HEK293 (cell line): ENCODE measurements at regions not wholly inside any gene's neighbourhood (a gene's known extent, or its start where the extent isn't known, plus 50 kb on each side); places are given as distances from the start of the nearest gene placed in this dataset.

Experiments
- CTCF ChIA-PET: fragments of 350-600 bp; formaldehyde crosslinking; extraction: SDS; loops from one replicate; lab custom pipeline; 2021; ENCODE audit warnings: antibody characterized with exemption; lab: Yijun Ruan, JAX
- POLR2A ChIA-PET: fragments of 300-600 bp; formaldehyde crosslinking; extraction: SDS; loops from one replicate; lab custom pipeline; 2020; ENCODE audit warnings: antibody characterized with exemption, inconsistent platforms; lab: Yijun Ruan, JAX
- H3K27ac ChIP-seq: fragments of 200-500 bp; sonication (Bioruptor generic); 2 replicates; pipeline ENCODE4 v1.5.1; 2014; ENCODE audit warnings: low read depth, low read length, control low read depth, inconsistent platforms; ENCODE audit errors: extremely low read depth
- H3K36me3 ChIP-seq, 2 experiments: fragments of 200-500 bp in 1 of 2; sonication (Bioruptor generic) in 1 of 2; 1 replicate in 1 of 2; 2 replicates in 1 of 2; pipeline ENCODE4 v1.5.1; 2014 to 2017; ENCODE audit warnings: inconsistent platforms in 2 of 2, low read length in 2 of 2; ENCODE audit not compliant: control insufficient read depth in 2 of 2, insufficient read depth in 1 of 2
- H3K4me1 ChIP-seq: fragments of 200-500 bp; sonication (Bioruptor generic); 2 replicates; pipeline ENCODE4 v1.5.1; 2014; ENCODE audit warnings: mild to moderate bottlenecking, low read length, inconsistent platforms; ENCODE audit not compliant: control insufficient read depth, insufficient read depth
- H3K4me3 ChIP-seq: 2 replicates; pipeline ENCODE4 v1.5.1; 2011; ENCODE audit warnings: low read depth, mild to moderate bottlenecking, control low read depth, low read length, moderate library complexity
- H3K9me3 ChIP-seq: fragments of 200-500 bp; sonication (Bioruptor generic); 2 replicates; pipeline ENCODE4 v1.5.1; 2014; ENCODE audit warnings: low read depth, low read length, inconsistent platforms; ENCODE audit not compliant: control insufficient read depth, insufficient read depth
- TRIM28 ChIP-seq: IDR thresholded peaks from 2 replicates; pipeline ENCODE4 v1.6.1; 2011; ENCODE audit warnings: low read length, control low read depth, borderline replicate concordance
- YY2 ChIP-seq: fragments of 450-650 bp; formaldehyde crosslinking; IDR thresholded peaks from 2 replicates; pipeline ENCODE4 v1.5.1; 2016; ENCODE audit warnings: missing biosample characterization, missing genetic modification characterization
- ZFHX2 ChIP-seq: fragments of 450-650 bp; formaldehyde crosslinking; conservative IDR thresholded peaks from 2 replicates; pipeline ENCODE4 v1.5.1; 2016; ENCODE audit warnings: missing biosample characterization, missing genetic modification characterization
- ZFP37 ChIP-seq: fragments of 450-650 bp; formaldehyde crosslinking; IDR thresholded peaks from 2 replicates; pipeline ENCODE4 v1.5.1; 2016; ENCODE audit warnings: missing biosample characterization, missing genetic modification characterization
- ZNF169 ChIP-seq: fragments of 450-650 bp; formaldehyde crosslinking; IDR thresholded peaks from 2 replicates; pipeline ENCODE4 v1.5.1; 2016; ENCODE audit warnings: missing biosample characterization, missing genetic modification characterization
- ZNF214 ChIP-seq: fragments of 450-650 bp; formaldehyde crosslinking; IDR thresholded peaks from 2 replicates; pipeline ENCODE4 v1.5.1; 2017; ENCODE audit warnings: missing biosample characterization, mild to moderate bottlenecking, missing genetic modification characterization, borderline replicate concordance
- ZNF354C ChIP-seq: fragments of 450-650 bp; formaldehyde crosslinking; IDR thresholded peaks from 2 replicates; pipeline ENCODE4 v1.5.1; 2016; ENCODE audit warnings: missing biosample characterization, missing genetic modification characterization, low read depth, borderline replicate concordance
- ZNF37A ChIP-seq: fragments of 450-650 bp; IDR thresholded peaks from 2 replicates; pipeline ENCODE4 v1.5.1; 2018; ENCODE audit warnings: missing biosample characterization, missing genetic modification characterization
- ZNF391 ChIP-seq: fragments of 450-650 bp; formaldehyde crosslinking; IDR thresholded peaks from 2 replicates; pipeline ENCODE4 v1.5.1; 2016; ENCODE audit warnings: low read depth, missing biosample characterization, missing genetic modification characterization, borderline replicate concordance
- ZNF394 ChIP-seq: fragments of 450-650 bp; formaldehyde crosslinking; IDR thresholded peaks from 2 replicates; pipeline ENCODE4 v1.5.1; 2016; ENCODE audit warnings: missing biosample characterization, missing genetic modification characterization, mild to moderate bottlenecking, moderate library complexity, borderline replicate concordance
- ZNF473 ChIP-seq: fragments of 450-650 bp; formaldehyde crosslinking; IDR thresholded peaks from 2 replicates; pipeline ENCODE4 v1.5.1; 2017; ENCODE audit warnings: missing biosample characterization, missing genetic modification characterization
- ZNF501 ChIP-seq: fragments of 450-650 bp; formaldehyde crosslinking; IDR thresholded peaks from 2 replicates; pipeline ENCODE4 v1.5.1; 2016; ENCODE audit warnings: missing biosample characterization, missing genetic modification characterization
- ZNF560 ChIP-seq: fragments of 450-650 bp; formaldehyde crosslinking; IDR thresholded peaks from 2 replicates; pipeline ENCODE4 v1.5.1; 2017; ENCODE audit warnings: missing biosample characterization, missing genetic modification characterization, borderline replicate concordance
- ZNF561 ChIP-seq: fragments of 450-650 bp; IDR thresholded peaks from 2 replicates; pipeline ENCODE4 v1.5.1; 2018; ENCODE audit warnings: missing biosample characterization, missing genetic modification characterization, borderline replicate concordance
- ZNF658 ChIP-seq: fragments of 450-650 bp; formaldehyde crosslinking; IDR thresholded peaks from 2 replicates; pipeline ENCODE4; 2016; ENCODE audit warnings: missing biosample characterization, missing genetic modification characterization
- ZSCAN16 ChIP-seq: fragments of 450-650 bp; formaldehyde crosslinking; IDR thresholded peaks from 2 replicates; pipeline ENCODE4 v1.5.1; 2016; ENCODE audit warnings: missing biosample characterization, missing genetic modification characterization
- ZSCAN30 ChIP-seq: fragments of 450-650 bp; IDR thresholded peaks from 2 replicates; pipeline ENCODE4 v1.5.1; 2018; ENCODE audit warnings: missing biosample characterization, mild to moderate bottlenecking, missing genetic modification characterization, moderate library complexity
- TF ChIP-seq, protein P1 (sequence below): fragments of 450-650 bp; formaldehyde crosslinking; IDR thresholded peaks from 2 replicates; pipeline ENCODE4 v1.5.1; 2016; ENCODE audit warnings: missing biosample characterization, missing genetic modification characterization, borderline replicate concordance
- TF ChIP-seq, protein P2 (sequence below): fragments of 450-650 bp; formaldehyde crosslinking; IDR thresholded peaks from 2 replicates; pipeline ENCODE4; 2016; ENCODE audit warnings: missing biosample characterization, missing genetic modification characterization
- TF ChIP-seq, protein P3 (sequence below): fragments of 450-650 bp; formaldehyde crosslinking; IDR thresholded peaks from 2 replicates; pipeline ENCODE4 v1.5.1; 2016; ENCODE audit warnings: missing biosample characterization, missing genetic modification characterization
- TF ChIP-seq, protein P4 (sequence below): fragments of 450-650 bp; formaldehyde crosslinking; IDR thresholded peaks from 2 replicates; pipeline ENCODE4 v1.5.1; 2016; ENCODE audit warnings: missing biosample characterization, missing genetic modification characterization
- TF ChIP-seq, protein P5 (sequence below): fragments of 450-650 bp; formaldehyde crosslinking; IDR thresholded peaks from 2 replicates; pipeline ENCODE4 v1.5.1; 2016; ENCODE audit warnings: missing biosample characterization, missing genetic modification characterization, borderline replicate concordance

DNA sequence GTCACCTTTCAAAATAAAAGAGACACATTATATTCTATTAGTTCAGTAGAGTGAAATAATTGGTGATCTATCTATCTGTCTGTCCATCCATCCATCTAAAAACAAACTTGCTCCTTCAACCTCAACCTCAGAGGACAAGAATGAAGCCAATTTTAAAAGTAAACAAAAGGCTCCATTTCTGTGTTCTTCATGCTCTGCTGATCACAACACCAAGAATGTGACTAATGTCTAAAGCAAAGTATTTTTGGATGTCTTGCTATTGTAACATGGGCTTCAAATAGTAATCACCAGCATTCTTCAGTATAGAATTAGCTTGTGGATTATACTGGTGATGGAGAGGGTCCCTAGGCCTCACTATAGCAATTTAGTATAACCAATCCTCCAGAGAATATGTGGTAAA is 1304.4 kb downstream of the MAT2B start:
- Histone ChIP-seq H3K36me3 (no peaks in the 10 kb centered on the region), H3K9me3 (no peaks in the 10 kb centered on the region), H3K4me3 (no peak overlapping the region), H3K4me1 (no peaks in the 10 kb centered on the region), H3K27ac (no peak overlapping the region)
- no peak for TF ChIP-seq ZNF561 (tag by site-specific recombination)
- ChIA-PET POLR2A (no interaction called here), CTCF (no interaction called here)

DNA sequence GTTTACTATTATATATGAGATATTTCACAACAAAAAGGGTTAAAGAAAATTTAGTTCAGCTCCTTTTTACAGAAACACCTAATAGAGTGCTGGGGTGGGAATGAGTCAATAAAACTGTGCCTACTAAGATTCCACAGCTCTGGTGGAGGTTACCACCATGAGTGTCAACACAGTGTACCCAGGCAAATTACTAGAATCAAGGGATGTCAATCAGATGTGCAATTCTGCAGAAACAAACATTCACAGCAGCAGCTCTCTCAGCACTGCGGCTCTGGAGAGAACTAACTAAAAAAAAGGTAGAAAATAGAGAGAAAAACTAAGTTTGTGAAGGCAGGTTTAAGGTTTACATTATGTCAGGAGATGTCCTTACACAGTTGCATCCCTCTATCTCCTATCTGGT is 1313.0 kb downstream of the MAT2B start:
- H3K27ac ChIP-seq: no peak overlapping the region
- H3K9me3 ChIP-seq: no peaks in the 10 kb centered on the region
- H3K4me3 ChIP-seq: no peak overlapping the region
- TF ChIP-seq ZNF501 (no peak), ZNF658 (no peak), ZNF560 (no peak), ZNF214 (tag by site-specific recombination) (no peak), ZNF37A (no peak), ZFP37 (tag by site-specific recombination) (no peak), TRIM28 (no peak), ZNF169 (no peak)
- TF ChIP-seq, protein P1, sequence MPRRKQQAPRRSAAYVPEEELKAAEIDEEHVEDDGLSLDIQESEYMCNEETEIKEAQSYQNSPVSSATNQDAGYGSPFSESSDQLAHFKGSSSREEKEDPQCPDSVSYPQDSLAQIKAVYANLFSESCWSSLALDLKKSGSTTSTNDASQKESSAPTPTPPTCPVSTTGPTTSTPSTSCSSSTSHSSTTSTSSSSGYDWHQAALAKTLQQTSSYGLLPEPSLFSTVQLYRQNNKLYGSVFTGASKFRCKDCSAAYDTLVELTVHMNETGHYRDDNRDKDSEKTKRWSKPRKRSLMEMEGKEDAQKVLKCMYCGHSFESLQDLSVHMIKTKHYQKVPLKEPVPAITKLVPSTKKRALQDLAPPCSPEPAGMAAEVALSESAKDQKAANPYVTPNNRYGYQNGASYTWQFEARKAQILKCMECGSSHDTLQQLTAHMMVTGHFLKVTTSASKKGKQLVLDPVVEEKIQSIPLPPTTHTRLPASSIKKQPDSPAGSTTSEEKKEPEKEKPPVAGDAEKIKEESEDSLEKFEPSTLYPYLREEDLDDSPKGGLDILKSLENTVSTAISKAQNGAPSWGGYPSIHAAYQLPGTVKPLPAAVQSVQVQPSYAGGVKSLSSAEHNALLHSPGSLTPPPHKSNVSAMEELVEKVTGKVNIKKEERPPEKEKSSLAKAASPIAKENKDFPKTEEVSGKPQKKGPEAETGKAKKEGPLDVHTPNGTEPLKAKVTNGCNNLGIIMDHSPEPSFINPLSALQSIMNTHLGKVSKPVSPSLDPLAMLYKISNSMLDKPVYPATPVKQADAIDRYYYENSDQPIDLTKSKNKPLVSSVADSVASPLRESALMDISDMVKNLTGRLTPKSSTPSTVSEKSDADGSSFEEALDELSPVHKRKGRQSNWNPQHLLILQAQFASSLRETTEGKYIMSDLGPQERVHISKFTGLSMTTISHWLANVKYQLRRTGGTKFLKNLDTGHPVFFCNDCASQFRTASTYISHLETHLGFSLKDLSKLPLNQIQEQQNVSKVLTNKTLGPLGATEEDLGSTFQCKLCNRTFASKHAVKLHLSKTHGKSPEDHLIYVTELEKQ (tag by site-specific recombination): no peak
- TF ChIP-seq, protein P2, sequence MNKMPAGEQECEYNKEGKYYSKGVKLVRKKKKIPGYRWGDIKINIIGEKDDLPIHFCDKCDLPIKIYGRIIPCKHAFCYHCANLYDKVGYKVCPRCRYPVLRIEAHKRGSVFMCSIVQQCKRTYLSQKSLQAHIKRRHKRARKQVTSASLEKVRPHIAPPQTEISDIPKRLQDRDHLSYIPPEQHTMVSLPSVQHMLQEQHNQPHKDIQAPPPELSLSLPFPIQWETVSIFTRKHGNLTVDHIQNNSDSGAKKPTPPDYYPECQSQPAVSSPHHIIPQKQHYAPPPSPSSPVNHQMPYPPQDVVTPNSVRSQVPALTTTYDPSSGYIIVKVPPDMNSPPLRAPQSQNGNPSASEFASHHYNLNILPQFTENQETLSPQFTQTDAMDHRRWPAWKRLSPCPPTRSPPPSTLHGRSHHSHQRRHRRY (tag by site-specific recombination): no peak
- H3K4me1 ChIP-seq: no peaks in the 10 kb centered on the region
- ChIA-PET CTCF (no interaction called here), POLR2A (no interaction called here)
- H3K36me3 ChIP-seq: no peaks in the 10 kb centered on the region

DNA sequence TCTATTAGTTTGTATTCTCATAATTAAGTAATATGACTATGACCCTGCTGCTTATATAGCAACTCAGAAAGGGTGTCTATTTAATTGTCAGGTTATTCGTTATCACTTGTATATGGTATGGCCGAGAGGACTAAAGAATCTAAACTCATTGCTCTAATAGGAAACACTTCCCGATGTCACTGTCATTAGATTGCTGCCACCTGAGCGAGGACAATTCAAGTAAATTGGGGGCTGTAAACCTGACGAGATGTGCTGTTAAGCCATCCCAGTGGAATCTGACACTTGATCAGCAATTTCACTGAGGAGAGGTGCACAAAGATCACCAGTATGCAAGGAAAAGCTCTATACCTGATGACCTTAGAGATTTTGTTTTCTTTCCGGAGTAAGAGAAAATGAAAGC is 1319.3 kb downstream of the MAT2B start:
- Histone ChIP-seq H3K36me3 (no peaks in the 10 kb centered on the region), H3K27ac (no peak overlapping the region), H3K4me1 (no peaks in the 10 kb centered on the region), H3K9me3 (no peaks in the 10 kb centered on the region), H3K4me3 (no peak overlapping the region)
- ChIA-PET CTCF (no interaction called here), POLR2A (no interaction called here)
- TF ChIP-seq ZNF354C (no peak), YY2 (tag by site-specific recombination) (no peak), ZNF394 (tag by site-specific recombination) (no peak), ZFHX2 (tag by site-specific recombination) (no peak), ZSCAN30 (tag by site-specific recombination) (no peak), ZNF391 (tag by site-specific recombination) (no peak), ZSCAN16 (tag by site-specific recombination) (no peak), ZNF214 (tag by site-specific recombination) (no peak), ZNF473 (tag by site-specific recombination) (no peak)
- TF ChIP-seq, protein P3, sequence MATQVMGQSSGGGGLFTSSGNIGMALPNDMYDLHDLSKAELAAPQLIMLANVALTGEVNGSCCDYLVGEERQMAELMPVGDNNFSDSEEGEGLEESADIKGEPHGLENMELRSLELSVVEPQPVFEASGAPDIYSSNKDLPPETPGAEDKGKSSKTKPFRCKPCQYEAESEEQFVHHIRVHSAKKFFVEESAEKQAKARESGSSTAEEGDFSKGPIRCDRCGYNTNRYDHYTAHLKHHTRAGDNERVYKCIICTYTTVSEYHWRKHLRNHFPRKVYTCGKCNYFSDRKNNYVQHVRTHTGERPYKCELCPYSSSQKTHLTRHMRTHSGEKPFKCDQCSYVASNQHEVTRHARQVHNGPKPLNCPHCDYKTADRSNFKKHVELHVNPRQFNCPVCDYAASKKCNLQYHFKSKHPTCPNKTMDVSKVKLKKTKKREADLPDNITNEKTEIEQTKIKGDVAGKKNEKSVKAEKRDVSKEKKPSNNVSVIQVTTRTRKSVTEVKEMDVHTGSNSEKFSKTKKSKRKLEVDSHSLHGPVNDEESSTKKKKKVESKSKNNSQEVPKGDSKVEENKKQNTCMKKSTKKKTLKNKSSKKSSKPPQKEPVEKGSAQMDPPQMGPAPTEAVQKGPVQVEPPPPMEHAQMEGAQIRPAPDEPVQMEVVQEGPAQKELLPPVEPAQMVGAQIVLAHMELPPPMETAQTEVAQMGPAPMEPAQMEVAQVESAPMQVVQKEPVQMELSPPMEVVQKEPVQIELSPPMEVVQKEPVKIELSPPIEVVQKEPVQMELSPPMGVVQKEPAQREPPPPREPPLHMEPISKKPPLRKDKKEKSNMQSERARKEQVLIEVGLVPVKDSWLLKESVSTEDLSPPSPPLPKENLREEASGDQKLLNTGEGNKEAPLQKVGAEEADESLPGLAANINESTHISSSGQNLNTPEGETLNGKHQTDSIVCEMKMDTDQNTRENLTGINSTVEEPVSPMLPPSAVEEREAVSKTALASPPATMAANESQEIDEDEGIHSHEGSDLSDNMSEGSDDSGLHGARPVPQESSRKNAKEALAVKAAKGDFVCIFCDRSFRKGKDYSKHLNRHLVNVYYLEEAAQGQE (tag by site-specific recombination): no peak
- TF ChIP-seq, protein P4, sequence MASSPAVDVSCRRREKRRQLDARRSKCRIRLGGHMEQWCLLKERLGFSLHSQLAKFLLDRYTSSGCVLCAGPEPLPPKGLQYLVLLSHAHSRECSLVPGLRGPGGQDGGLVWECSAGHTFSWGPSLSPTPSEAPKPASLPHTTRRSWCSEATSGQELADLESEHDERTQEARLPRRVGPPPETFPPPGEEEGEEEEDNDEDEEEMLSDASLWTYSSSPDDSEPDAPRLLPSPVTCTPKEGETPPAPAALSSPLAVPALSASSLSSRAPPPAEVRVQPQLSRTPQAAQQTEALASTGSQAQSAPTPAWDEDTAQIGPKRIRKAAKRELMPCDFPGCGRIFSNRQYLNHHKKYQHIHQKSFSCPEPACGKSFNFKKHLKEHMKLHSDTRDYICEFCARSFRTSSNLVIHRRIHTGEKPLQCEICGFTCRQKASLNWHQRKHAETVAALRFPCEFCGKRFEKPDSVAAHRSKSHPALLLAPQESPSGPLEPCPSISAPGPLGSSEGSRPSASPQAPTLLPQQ (tag by site-specific recombination): no peak
- TF ChIP-seq, protein P5, sequence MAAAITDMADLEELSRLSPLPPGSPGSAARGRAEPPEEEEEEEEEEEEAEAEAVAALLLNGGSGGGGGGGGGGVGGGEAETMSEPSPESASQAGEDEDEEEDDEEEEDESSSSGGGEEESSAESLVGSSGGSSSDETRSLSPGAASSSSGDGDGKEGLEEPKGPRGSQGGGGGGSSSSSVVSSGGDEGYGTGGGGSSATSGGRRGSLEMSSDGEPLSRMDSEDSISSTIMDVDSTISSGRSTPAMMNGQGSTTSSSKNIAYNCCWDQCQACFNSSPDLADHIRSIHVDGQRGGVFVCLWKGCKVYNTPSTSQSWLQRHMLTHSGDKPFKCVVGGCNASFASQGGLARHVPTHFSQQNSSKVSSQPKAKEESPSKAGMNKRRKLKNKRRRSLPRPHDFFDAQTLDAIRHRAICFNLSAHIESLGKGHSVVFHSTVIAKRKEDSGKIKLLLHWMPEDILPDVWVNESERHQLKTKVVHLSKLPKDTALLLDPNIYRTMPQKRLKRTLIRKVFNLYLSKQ (tag by site-specific recombination): no peak
